K562 (cell line): ENCODE measurements at regions not wholly inside any gene's neighbourhood (a gene's known extent, or its start where the extent isn't known, plus 50 kb on each side); places are given as distances from the start of the nearest gene placed in this dataset.

ENCODE experiments used
- ATAC-seq: fragments of 200-7000 bp; cut with Tn5 transposase; 3 replicates; pipeline ENCODE4 v1.9.1; 2020; ENCODE audit warnings: moderate library complexity
- BruUV-seq: library from RNA; stranded (reverse); fragments of 400-500 nt; replicated peaks from 2 replicates; lab custom pipeline; 2021; lab: Mats Ljungman, UMichigan
- CTCF ChIA-PET: fragments of 300-600 bp; formaldehyde crosslinking; extraction: SDS; loops from one replicate; lab custom pipeline; 2021; ENCODE audit warnings: low intra/inter-chr PET ratio; lab: Yijun Ruan, JAX
- POLR2A ChIA-PET: fragments of 300-600, 350-650 bp; sonication (Branson Sonifier 250); formaldehyde crosslinking; extraction: SDS; loops from one replicate; lab custom pipeline; 2021; ENCODE audit warnings: antibody characterized with exemption, inconsistent platforms; lab: Yijun Ruan, JAX
- DNase-seq, 4 experiments: peaks; one replicate each; pipeline versions ENCODE4 v3.0.0 to v3.0.0-alpha.2; 2011 to 2018; ENCODE audit warnings: low spot score in 3 of 4, mixed read lengths in 3 of 4; ENCODE audit errors: extremely low read depth in 1 of 4
- FAIRE-seq: peaks from 2 replicates; lab custom pipeline; 2011; peaks lifted over from hg19 to GRCh38; lab: Jason Lieb, UNC
- H2AFZ ChIP-seq: 2 replicates; pipeline ENCODE4 v1.6.0; 2011; ENCODE audit warnings: low read depth, low read length, control low read depth, inconsistent platforms
- H3K27ac ChIP-seq: fragments of 200-600 bp; 3 replicates; pipeline ENCODE4 v1.8.0; 2011; ENCODE audit warnings: low read depth, mild to moderate bottlenecking, control low read depth, inconsistent platforms, low read length, moderate library complexity, mixed read lengths; ENCODE audit errors: extremely low read depth
- H3K27me3 ChIP-seq, 2 experiments: fragments of 300-600 bp in 1 of 2; 2 replicates in 1 of 2; 3 replicates in 1 of 2; pipeline versions ENCODE4 v1.6.0 to v1.8.0; 2011; ENCODE audit warnings: inconsistent platforms in 2 of 2, low read length in 2 of 2, mild to moderate bottlenecking in 1 of 2, mixed read lengths in 1 of 2, moderate library complexity in 1 of 2; ENCODE audit not compliant: control insufficient read depth in 2 of 2, insufficient read depth in 2 of 2
- H3K36me3 ChIP-seq: fragments of 300-600 bp; 3 replicates; pipeline ENCODE4 v1.8.0; 2011; ENCODE audit warnings: mild to moderate bottlenecking, low read length, inconsistent platforms; ENCODE audit not compliant: control insufficient read depth, insufficient read depth
- H3K4me1 ChIP-seq, 2 experiments: fragments of 200-600 bp in 1 of 2; replicated peaks in 1 of 2; 2 replicates in 1 of 2; 3 replicates in 1 of 2; pipeline versions ENCODE4 v1.5.1 to v1.8.0; 2011; ENCODE audit warnings: inconsistent platforms in 2 of 2, low read length in 2 of 2, mild to moderate bottlenecking in 1 of 2, mixed read lengths in 1 of 2, moderate library complexity in 1 of 2; ENCODE audit not compliant: control insufficient read depth in 2 of 2, insufficient read depth in 2 of 2
- H3K4me2 ChIP-seq: 2 replicates; pipeline ENCODE4 v1.6.1; 2011; ENCODE audit warnings: low read length, control low read depth, inconsistent platforms, mixed read lengths; ENCODE audit not compliant: insufficient read depth
- H3K4me3 ChIP-seq: fragments of 200-600 bp; sonication (generic), shearing (Covaris generic); 2 replicates; pipeline ENCODE4 v1.5.1; 2016; ENCODE audit warnings: control low read depth, inconsistent platforms
- H3K79me2 ChIP-seq: fragments of 200-600 bp; 3 replicates; pipeline ENCODE4 v1.8.0; 2011; ENCODE audit warnings: low read length, inconsistent platforms; ENCODE audit not compliant: control insufficient read depth, insufficient read depth
- H3K9ac ChIP-seq, 2 experiments: 2 replicates each; pipeline versions ENCODE4 v1.6.0 to v1.6.1; 2011; ENCODE audit warnings: low read depth in 2 of 2, low read length in 2 of 2, control low read depth in 1 of 2, inconsistent platforms in 1 of 2, mild to moderate bottlenecking in 1 of 2, mixed read lengths in 1 of 2; ENCODE audit not compliant: insufficient read depth in 1 of 2
- H3K9me1 ChIP-seq: one replicate; pipeline ENCODE4 v1.6.0; 2011; ENCODE audit warnings: inconsistent platforms, mild to moderate bottlenecking, low read length, moderate library complexity; ENCODE audit not compliant: control insufficient read depth, insufficient read depth
- H3K9me3 ChIP-seq: replicated peaks from 2 replicates; pipeline ENCODE4 v1.5.1; 2011; ENCODE audit warnings: low read depth, low read length, inconsistent platforms; ENCODE audit not compliant: control insufficient read depth, insufficient read depth
- H4K20me1 ChIP-seq: replicated peaks from 2 replicates; pipeline ENCODE4 v1.6.1; 2011; ENCODE audit warnings: low read length, inconsistent platforms, mixed read lengths; ENCODE audit not compliant: control insufficient read depth, insufficient read depth
- BRD4 ChIP-seq: fragments of 200-600 bp; sonication (generic); IDR thresholded peaks from 2 replicates; pipeline ENCODE4 v1.6.1; 2017; ENCODE audit warnings: inconsistent platforms
- IRF1 ChIP-seq: sonication (generic); formaldehyde crosslinking; IDR thresholded peaks from 2 replicates; pipeline ENCODE4 v1.8.0; 2022; ENCODE audit warnings: missing genetic modification reagents, mild to moderate bottlenecking, borderline replicate concordance
- PATZ1 ChIP-seq: fragments of 250-450 bp; sonication (Bioruptor Pico); IDR thresholded peaks from 2 replicates; pipeline ENCODE4 v1.5.0; 2020; ENCODE audit warnings: mild to moderate bottlenecking, borderline replicate concordance
- PHF21A ChIP-seq: fragments of 450-650 bp; IDR thresholded peaks from 2 replicates; pipeline ENCODE4 v1.6.1; 2017; ENCODE audit warnings: low read depth, borderline replicate concordance
- PHF8 ChIP-seq: fragments of 200-600 bp; sonication (generic); IDR thresholded peaks from 2 replicates; pipeline ENCODE4 v1.6.1; 2012; ENCODE audit warnings: mixed run types, mild to moderate bottlenecking, inconsistent platforms, low read length, moderate library complexity, borderline replicate concordance
- TRIM24 ChIP-seq, 2 experiments: fragments of 450-650 bp; IDR thresholded peaks; 2 replicates each; pipeline ENCODE4 v1.6.1; 2016
- ZBTB2 ChIP-seq: fragments of 450-650 bp; IDR thresholded peaks from 2 replicates; pipeline ENCODE4 v1.6.1; 2016; ENCODE audit warnings: antibody characterized with exemption
- ZC3H11A ChIP-seq: IDR thresholded peaks from 2 replicates; pipeline ENCODE4 v1.6.1; 2012; ENCODE audit warnings: low read depth, low read length, improper control_type of control experiment
- ZC3H4 ChIP-seq: sonication (generic); formaldehyde crosslinking; IDR thresholded peaks from 2 replicates; pipeline ENCODE4 v1.9.0; 2021; ENCODE audit warnings: missing genetic modification reagents, borderline replicate concordance
- ZNF184 ChIP-seq: sonication (generic); formaldehyde crosslinking; IDR thresholded peaks from 2 replicates; pipeline ENCODE4 v1.5.0; 2020; ENCODE audit warnings: missing genetic modification reagents
- ZNF695 ChIP-seq: fragments of 450-650 bp; formaldehyde crosslinking; IDR thresholded peaks from 2 replicates; pipeline ENCODE4 v1.4.0; 2020; ENCODE audit warnings: mild to moderate bottlenecking, moderate library complexity
- ZNF740 ChIP-seq, 3 experiments: fragments of 200-800 bp in 1 of 3; sonication (Bioruptor generic) in 1 of 3; sonication (generic) in 1 of 3; formaldehyde crosslinking in 1 of 3; IDR thresholded peaks; 2 replicates each; pipeline versions ENCODE4 v1.6.1 to v1.8.0; 2016 to 2022; ENCODE audit warnings: mild to moderate bottlenecking in 2 of 3, missing compliant biosample characterization in 2 of 3, missing genetic modification characterization in 2 of 3, missing genetic modification reagents in 1 of 3
- WGBS: fragments of 100-300 bp; shearing (Covaris generic); methylation state at CpG from one replicate; pipeline ENCODE4 v1.1.6; 2016; ENCODE audit warnings: low coverage, mixed read lengths; ENCODE audit not compliant: insufficient coverage; ENCODE audit errors: missing lambda C conversion rate; 5-methylcytosine and 5-hydroxymethylcytosine counted together
- in situ Hi-C: fragments of 300-500 bp; cut with MboI; formaldehyde crosslinking; loops from 4 replicates; pipeline ENCODE4 v1.15.0; 2018; ENCODE audit warnings: inconsistent platforms, mixed read lengths
- intact Hi-C: fragments of 100-400 bp; cut with micrococcal nuclease; formaldehyde crosslinking; loops from 2 replicates; pipeline ENCODE4 v1.14.2; 2022

- TF ChIP-seq ZNF740 (CRISPR knock-in tag; IDR thresholded peaks at IDR 0.05) (no peak), ZNF740 (tag; IDR thresholded peaks at IDR 0.05) (no peak), ZC3H4 (CRISPR knock-in tag) (no peak), ZC3H11A (no peak), PATZ1 (CRISPR knock-in tag) (no peak), TRIM24 (IDR thresholded peaks at IDR 0.05) (no peak)
Observed at GRCh38 chr2:146228020-146228393, 1616.8 kb upstream of the ACVR2A start (continued).

GRCh38 chr2:146227152-146228019 is 1617.4 kb upstream of the ACVR2A start:
- POLR2A ChIA-PET, result no interaction called here
- no peak overlapping the region for H3K27ac ChIP-seq
- no peaks in the 10 kb centered on the region for H3K9me3 ChIP-seq
- no peak overlapping the region for H3K9ac ChIP-seq
- no peak overlapping the region for H3K4me2 ChIP-seq
- no peak overlapping the region for H2AFZ ChIP-seq
- CTCF ChIA-PET, result no interaction called here
- no peaks in the 10 kb centered on the region for H3K79me2 ChIP-seq
- H3K36me3 ChIP-seq, result no peaks in the 10 kb centered on the region
- DNase-seq (no peak), ATAC-seq (no peak), FAIRE-seq (no peak)
- no peak overlapping the region for H3K4me3 ChIP-seq
- in situ Hi-C loops, result no loop called here
- no peaks in the 10 kb centered on the region for H3K9me1 ChIP-seq
- H4K20me1 ChIP-seq, result no peaks in the 10 kb centered on the region
- intact Hi-C loops, result no loop called here
- H3K27me3 ChIP-seq, result no peaks in the 10 kb centered on the region
- no peaks in the 10 kb centered on the region for H3K4me1 ChIP-seq
- 4% methylated on average over 7 of the region's 7 CpGs for WGBS
- BruUV-seq, result no TSS peak
- TF ChIP-seq ZNF184 (CRISPR knock-in tag) (no peak), PHF21A (no peak), IRF1 (CRISPR knock-in tag) (no peak), ZBTB2 (no peak), PHF8 (no peak), ZNF695 (CRISPR knock-in tag) (no peak), BRD4 (no peak)
